ENCODE measurements at regions not wholly inside any gene's neighbourhood (a gene's known extent, or its start where the extent isn't known, plus 50 kb on each side); places are given as distances from the start of the nearest gene placed in this dataset.

DNA sequence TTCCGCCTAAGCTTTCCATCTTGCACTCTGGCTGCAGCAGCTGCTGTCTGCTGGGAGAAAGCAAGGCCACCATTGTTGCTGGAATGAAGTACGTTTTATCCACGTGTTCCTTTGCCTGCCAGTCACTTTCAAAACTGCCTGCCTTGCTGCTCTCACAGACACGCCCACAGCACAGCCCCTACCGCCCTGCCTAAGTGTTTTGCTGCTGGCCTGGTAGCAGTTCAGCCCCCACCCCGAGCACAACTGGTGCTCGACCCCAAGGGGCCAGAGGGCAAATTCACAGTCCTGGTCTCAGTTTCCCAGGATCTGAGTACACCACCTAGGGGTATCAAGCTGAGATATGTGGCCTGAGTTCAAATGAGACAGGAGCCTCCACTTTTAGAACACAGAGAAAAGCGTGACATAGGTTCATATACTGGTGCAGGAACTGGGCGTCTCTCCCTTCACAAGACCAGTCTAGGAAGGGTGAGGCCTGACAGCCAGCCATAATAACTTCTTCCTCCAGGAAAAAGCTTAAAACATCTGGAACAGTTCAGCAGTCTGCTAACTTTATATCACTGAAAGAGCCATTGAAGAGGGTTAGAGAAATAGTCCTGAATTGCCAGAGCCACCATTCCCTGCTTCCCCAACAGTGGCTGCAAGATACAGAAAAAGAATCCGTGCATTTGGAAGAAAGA lies 1012.3 kb downstream of the ZPLD1 start:
- no peak overlapping the region for H3K4me3 ChIP-seq (replicated peaks; ENCODE audit: insufficient read depth, low read length)
- no peak overlapping the region for H3K27ac ChIP-seq (replicated peaks)
- no peak for DNase-seq (ENCODE audit: low read depth in 1 of 2, low spot score in 1 of 2)
- H3K27me3 ChIP-seq (ENCODE audit: insufficient read depth, poor library complexity, severe bottlenecking): no peaks in the 10 kb centered on the region
- no peak for TF ChIP-seq GABPA (IDR thresholded peaks at IDR 0.05; ENCODE audit: low read depth)
- no peak for TF ChIP-seq POLR2AphosphoS5 (IDR thresholded peaks at IDR 0.05; ENCODE audit: low read depth)
- TF ChIP-seq, protein P1, sequence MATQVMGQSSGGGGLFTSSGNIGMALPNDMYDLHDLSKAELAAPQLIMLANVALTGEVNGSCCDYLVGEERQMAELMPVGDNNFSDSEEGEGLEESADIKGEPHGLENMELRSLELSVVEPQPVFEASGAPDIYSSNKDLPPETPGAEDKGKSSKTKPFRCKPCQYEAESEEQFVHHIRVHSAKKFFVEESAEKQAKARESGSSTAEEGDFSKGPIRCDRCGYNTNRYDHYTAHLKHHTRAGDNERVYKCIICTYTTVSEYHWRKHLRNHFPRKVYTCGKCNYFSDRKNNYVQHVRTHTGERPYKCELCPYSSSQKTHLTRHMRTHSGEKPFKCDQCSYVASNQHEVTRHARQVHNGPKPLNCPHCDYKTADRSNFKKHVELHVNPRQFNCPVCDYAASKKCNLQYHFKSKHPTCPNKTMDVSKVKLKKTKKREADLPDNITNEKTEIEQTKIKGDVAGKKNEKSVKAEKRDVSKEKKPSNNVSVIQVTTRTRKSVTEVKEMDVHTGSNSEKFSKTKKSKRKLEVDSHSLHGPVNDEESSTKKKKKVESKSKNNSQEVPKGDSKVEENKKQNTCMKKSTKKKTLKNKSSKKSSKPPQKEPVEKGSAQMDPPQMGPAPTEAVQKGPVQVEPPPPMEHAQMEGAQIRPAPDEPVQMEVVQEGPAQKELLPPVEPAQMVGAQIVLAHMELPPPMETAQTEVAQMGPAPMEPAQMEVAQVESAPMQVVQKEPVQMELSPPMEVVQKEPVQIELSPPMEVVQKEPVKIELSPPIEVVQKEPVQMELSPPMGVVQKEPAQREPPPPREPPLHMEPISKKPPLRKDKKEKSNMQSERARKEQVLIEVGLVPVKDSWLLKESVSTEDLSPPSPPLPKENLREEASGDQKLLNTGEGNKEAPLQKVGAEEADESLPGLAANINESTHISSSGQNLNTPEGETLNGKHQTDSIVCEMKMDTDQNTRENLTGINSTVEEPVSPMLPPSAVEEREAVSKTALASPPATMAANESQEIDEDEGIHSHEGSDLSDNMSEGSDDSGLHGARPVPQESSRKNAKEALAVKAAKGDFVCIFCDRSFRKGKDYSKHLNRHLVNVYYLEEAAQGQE (IDR thresholded peaks at IDR 0.05; ENCODE audit: insufficient replicate concordance, low read depth): no peak
- TF ChIP-seq SPI1 (IDR thresholded peaks at IDR 0.05; ENCODE audit: borderline replicate concordance, low read depth): no peak
- TF ChIP-seq, protein P2, sequence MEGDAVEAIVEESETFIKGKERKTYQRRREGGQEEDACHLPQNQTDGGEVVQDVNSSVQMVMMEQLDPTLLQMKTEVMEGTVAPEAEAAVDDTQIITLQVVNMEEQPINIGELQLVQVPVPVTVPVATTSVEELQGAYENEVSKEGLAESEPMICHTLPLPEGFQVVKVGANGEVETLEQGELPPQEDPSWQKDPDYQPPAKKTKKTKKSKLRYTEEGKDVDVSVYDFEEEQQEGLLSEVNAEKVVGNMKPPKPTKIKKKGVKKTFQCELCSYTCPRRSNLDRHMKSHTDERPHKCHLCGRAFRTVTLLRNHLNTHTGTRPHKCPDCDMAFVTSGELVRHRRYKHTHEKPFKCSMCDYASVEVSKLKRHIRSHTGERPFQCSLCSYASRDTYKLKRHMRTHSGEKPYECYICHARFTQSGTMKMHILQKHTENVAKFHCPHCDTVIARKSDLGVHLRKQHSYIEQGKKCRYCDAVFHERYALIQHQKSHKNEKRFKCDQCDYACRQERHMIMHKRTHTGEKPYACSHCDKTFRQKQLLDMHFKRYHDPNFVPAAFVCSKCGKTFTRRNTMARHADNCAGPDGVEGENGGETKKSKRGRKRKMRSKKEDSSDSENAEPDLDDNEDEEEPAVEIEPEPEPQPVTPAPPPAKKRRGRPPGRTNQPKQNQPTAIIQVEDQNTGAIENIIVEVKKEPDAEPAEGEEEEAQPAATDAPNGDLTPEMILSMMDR (IDR thresholded peaks at IDR 0.05; ENCODE audit: insufficient read depth, low read length): no peak

DNA sequence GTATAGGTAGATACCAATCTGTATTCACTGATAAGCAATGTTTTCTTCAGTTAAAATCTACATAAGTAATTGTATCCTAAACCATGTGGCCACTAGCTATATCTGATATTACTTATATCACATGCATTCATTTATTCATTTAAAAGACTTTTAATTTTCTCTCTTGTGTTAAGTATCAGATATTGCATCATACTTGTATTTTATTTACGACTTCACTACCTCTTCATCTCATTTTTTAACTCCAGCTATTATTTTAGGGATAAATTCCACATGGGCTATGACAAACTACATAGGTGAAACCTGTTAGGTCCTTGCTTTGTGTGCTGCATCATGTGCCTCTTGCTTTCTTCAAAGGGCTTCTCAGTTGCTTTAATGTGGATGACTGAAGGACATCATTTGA lies 1018.3 kb downstream of the ZPLD1 start:
- TF ChIP-seq, protein P2 (IDR thresholded peaks at IDR 0.05; ENCODE audit: insufficient read depth, low read length): no peak
- TF ChIP-seq, protein P1 (IDR thresholded peaks at IDR 0.05; ENCODE audit: insufficient replicate concordance, low read depth): no peak
- TF ChIP-seq SPI1 (IDR thresholded peaks at IDR 0.05; ENCODE audit: borderline replicate concordance, low read depth) (no peak), GABPA (IDR thresholded peaks at IDR 0.05; ENCODE audit: low read depth) (no peak), POLR2AphosphoS5 (IDR thresholded peaks at IDR 0.05; ENCODE audit: low read depth) (no peak)
- Histone ChIP-seq H3K27ac (replicated peaks) (no peak overlapping the region), H3K27me3 (ENCODE audit: insufficient read depth, poor library complexity, severe bottlenecking) (no peaks in the 10 kb centered on the region), H3K4me3 (replicated peaks; ENCODE audit: insufficient read depth, low read length) (no peak overlapping the region)
- DNase-seq (ENCODE audit: low read depth in 1 of 2, low spot score in 1 of 2): no peak

DNA sequence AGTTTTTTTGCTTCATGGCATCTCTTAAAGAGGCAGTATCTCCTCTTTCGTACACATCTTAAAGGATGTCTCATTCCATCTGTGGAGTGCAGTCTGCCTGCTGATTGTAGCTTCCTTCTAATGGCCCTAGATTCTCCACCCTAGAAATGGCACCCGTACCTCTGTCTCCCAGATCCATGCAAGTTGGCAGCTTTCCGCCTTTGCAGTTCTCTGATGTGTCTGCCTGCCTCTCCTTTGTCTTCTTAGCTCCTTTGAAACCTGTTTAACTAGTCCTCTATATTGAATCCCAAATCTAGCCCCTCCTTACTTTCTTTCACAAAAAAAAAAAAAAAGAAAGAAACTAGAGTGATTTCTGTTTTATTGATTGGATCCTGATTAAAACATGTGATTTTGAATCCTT lies 1025.0 kb downstream of the ZPLD1 start:
- H3K27me3 ChIP-seq (ENCODE audit: insufficient read depth, poor library complexity, severe bottlenecking): no peaks in the 10 kb centered on the region
- H3K4me3 ChIP-seq (replicated peaks; ENCODE audit: insufficient read depth, low read length): no peak overlapping the region
- TF ChIP-seq, protein P2 (IDR thresholded peaks at IDR 0.05; ENCODE audit: insufficient read depth, low read length): no peak
- TF ChIP-seq, protein P1 (IDR thresholded peaks at IDR 0.05; ENCODE audit: insufficient replicate concordance, low read depth): no peak
- no peak for TF ChIP-seq GABPA (IDR thresholded peaks at IDR 0.05; ENCODE audit: low read depth)
- no peak for TF ChIP-seq SPI1 (IDR thresholded peaks at IDR 0.05; ENCODE audit: borderline replicate concordance, low read depth)
- no peak for TF ChIP-seq POLR2AphosphoS5 (IDR thresholded peaks at IDR 0.05; ENCODE audit: low read depth)
- H3K27ac ChIP-seq (replicated peaks): no peak overlapping the region
- no peak for DNase-seq (ENCODE audit: low read depth in 1 of 2, low spot score in 1 of 2)

Measured in HL-60 (cell line).